ENCODE measurements at regions not wholly inside any gene's neighbourhood (a gene's known extent, or its start where the extent isn't known, plus 50 kb on each side); places are given as distances from the start of the nearest gene placed in this dataset.

DNA sequence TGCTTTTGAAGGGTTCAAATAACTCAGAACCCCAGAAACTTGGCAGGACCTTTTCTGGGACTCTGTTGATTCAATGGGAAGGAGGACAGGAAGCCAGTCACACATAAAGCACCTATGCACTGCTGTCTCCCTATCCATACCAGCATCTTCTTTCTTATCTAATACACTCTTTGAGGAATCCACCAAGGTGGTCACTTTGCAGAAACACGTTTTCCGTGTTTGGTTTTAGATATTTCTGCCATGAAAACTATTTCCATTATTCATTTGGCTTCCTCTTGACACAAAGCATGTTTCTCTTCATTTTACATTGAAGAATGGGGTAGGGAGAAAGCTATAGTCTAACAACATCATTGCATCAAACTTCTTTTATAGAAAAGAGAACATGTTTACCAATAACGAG lies 76.5 kb upstream of the NR3C1 start:
- H3K36me3 Mint-ChIP-seq (ENCODE audit: low read depth), result no peaks in the 10 kb centered on the region
- H3K4me1 Mint-ChIP-seq (ENCODE audit: low read depth), result peaks cover 15% of the 10 kb centered on the region
- H3K9me3 Mint-ChIP-seq (ENCODE audit: low read depth), result no peaks in the 10 kb centered on the region
- no peaks in the 10 kb centered on the region for H3K27me3 Mint-ChIP-seq (ENCODE audit: low read depth)
- no peak overlapping the region for H3K4me3 Mint-ChIP-seq (ENCODE audit: unreplicated experiment)
- no peak overlapping the region for H3K27ac Mint-ChIP-seq (ENCODE audit: unreplicated experiment)
- no peak for DNase-seq (ENCODE audit: low spot score)
- TF ChIP-seq, protein P1, sequence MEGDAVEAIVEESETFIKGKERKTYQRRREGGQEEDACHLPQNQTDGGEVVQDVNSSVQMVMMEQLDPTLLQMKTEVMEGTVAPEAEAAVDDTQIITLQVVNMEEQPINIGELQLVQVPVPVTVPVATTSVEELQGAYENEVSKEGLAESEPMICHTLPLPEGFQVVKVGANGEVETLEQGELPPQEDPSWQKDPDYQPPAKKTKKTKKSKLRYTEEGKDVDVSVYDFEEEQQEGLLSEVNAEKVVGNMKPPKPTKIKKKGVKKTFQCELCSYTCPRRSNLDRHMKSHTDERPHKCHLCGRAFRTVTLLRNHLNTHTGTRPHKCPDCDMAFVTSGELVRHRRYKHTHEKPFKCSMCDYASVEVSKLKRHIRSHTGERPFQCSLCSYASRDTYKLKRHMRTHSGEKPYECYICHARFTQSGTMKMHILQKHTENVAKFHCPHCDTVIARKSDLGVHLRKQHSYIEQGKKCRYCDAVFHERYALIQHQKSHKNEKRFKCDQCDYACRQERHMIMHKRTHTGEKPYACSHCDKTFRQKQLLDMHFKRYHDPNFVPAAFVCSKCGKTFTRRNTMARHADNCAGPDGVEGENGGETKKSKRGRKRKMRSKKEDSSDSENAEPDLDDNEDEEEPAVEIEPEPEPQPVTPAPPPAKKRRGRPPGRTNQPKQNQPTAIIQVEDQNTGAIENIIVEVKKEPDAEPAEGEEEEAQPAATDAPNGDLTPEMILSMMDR (IDR thresholded peaks at IDR 0.05), result no peak

DNA sequence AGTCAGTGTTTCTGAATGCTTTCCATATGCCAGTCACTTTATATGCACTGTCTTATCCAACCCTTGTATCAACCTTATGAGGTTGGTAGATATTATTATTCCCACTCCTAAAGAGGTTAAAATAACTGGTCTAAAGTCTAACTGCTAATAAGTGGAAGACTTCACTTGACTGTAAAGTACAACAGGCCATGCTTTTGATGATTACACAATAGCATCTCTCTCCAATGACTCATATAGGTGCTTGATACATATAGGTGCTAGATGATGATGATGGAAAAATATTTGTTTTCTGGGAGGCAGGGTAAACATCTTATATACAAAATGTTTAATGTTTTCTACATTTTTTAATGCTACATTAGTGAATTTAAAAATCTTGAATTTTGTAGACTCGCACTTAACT lies 75.9 kb upstream of the NR3C1 start:
- TF ChIP-seq, protein P1 (IDR thresholded peaks at IDR 0.05), result no peak
- H3K27ac Mint-ChIP-seq (ENCODE audit: unreplicated experiment), result no peak overlapping the region
- no peaks in the 10 kb centered on the region for H3K9me3 Mint-ChIP-seq (ENCODE audit: low read depth)
- H3K4me3 Mint-ChIP-seq (ENCODE audit: unreplicated experiment), result no peak overlapping the region
- H3K4me1 Mint-ChIP-seq (ENCODE audit: low read depth), result peaks cover 15% of the 10 kb centered on the region
- no peak for DNase-seq (ENCODE audit: low spot score)
- H3K36me3 Mint-ChIP-seq (ENCODE audit: low read depth), result no peaks in the 10 kb centered on the region
- no peaks in the 10 kb centered on the region for H3K27me3 Mint-ChIP-seq (ENCODE audit: low read depth)

DNA sequence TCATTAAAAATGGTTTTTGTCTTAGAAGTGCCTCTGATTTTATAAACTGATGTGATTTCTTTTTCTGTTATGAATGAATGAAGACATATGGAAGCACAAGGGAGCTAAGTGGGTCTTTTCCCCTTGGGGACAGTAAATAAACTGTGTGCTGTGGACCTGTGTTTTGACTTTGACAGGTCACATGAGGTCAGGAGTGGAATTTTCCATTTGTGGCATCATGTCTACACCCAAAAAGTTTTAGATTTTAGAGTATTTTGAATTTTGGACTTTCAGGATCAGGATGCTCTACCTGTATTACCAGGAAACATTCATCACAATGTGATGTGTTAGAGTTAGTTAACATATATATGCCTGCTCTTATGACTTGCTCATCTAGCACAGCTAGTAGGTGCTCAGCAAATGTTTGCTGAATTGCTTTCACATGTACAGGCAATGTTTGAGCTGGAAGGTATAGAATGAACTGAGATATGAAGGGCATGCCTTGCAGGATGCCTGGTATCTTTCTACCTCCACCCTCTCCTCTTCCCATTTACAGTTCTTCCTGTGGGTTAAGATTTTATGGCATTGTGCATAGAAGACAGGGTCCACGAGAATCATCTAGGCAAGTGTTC lies 73.2 kb upstream of the NR3C1 start:
- no peaks in the 10 kb centered on the region for H3K9me3 Mint-ChIP-seq (ENCODE audit: low read depth)
- DNase-seq (ENCODE audit: low spot score), result no peak
- TF ChIP-seq, protein P1 (IDR thresholded peaks at IDR 0.05), result no peak
- no peaks in the 10 kb centered on the region for H3K27me3 Mint-ChIP-seq (ENCODE audit: low read depth)
- no peak overlapping the region for H3K4me3 Mint-ChIP-seq (ENCODE audit: unreplicated experiment)
- peaks cover 14% of the 10 kb centered on the region for H3K4me1 Mint-ChIP-seq (ENCODE audit: low read depth)
- H3K27ac Mint-ChIP-seq (ENCODE audit: unreplicated experiment), result no peak overlapping the region
- H3K36me3 Mint-ChIP-seq (ENCODE audit: low read depth), result no peaks in the 10 kb centered on the region

DNA sequence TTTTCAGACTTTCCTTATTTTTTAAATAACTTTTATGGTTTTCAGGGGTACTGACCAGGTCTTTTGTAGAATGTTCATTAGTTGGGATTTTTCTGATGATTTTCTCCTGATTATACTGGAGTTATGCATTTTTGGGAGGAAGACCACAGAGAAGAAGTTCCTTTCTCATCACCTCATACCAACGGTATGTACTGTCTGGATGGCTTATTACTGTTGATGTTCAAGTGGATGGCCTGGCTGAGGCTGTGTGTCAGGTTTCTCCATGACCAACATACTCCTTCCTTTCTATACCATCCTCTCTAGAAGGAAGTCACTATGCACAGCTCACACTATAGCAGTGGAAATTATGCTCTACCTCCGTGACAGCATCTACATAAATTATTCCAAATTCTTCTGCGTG lies 71.1 kb upstream of the NR3C1 start:
- no peak for DNase-seq (ENCODE audit: low spot score)
- Mint-ChIP-seq H3K27ac (ENCODE audit: unreplicated experiment) (no peak overlapping the region), H3K36me3 (ENCODE audit: low read depth) (no peaks in the 10 kb centered on the region), H3K27me3 (ENCODE audit: low read depth) (no peaks in the 10 kb centered on the region), H3K4me3 (ENCODE audit: unreplicated experiment) (no peak overlapping the region), H3K4me1 (ENCODE audit: low read depth) (peaks cover 19% of the 10 kb centered on the region), H3K9me3 (ENCODE audit: low read depth) (no peaks in the 10 kb centered on the region)
- TF ChIP-seq, protein P1 (IDR thresholded peaks at IDR 0.05), result no peak

DNA sequence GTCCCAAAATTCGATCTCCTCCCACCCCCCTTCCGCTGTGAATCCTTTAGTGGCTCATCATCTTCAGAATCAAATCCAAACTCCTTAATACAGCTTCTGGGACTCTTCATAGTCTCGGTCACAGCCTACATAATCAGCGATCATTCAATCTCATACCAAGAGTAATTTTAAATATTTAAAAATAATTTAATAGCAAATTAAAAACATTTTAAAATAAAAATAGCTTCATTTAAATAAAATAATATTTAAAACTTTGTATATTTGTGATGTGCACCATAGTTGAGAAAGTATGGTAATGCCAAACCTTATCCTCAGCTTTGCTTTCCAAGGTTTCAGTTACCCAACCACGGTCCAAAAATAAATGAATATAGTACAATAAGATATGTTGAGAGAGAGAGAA lies 70.0 kb upstream of the NR3C1 start:
- H3K27ac Mint-ChIP-seq (ENCODE audit: unreplicated experiment), result no peak overlapping the region
- H3K27me3 Mint-ChIP-seq (ENCODE audit: low read depth), result no peaks in the 10 kb centered on the region
- no peaks in the 10 kb centered on the region for H3K9me3 Mint-ChIP-seq (ENCODE audit: low read depth)
- no peak for DNase-seq (ENCODE audit: low spot score)
- H3K4me3 Mint-ChIP-seq (ENCODE audit: unreplicated experiment), result no peak overlapping the region
- H3K36me3 Mint-ChIP-seq (ENCODE audit: low read depth), result no peaks in the 10 kb centered on the region
- peaks cover 19% of the 10 kb centered on the region for H3K4me1 Mint-ChIP-seq (ENCODE audit: low read depth)
- TF ChIP-seq, protein P1 (IDR thresholded peaks at IDR 0.05), result no peak

Data from chondrocyte (in vitro differentiated cells).